T-helper 2 cell treated with Interferon-gamma antibody and Interleukin-4, amounts not matched to agents 5 μg/mL and 100 μg/mL, for 36 hours (primary cell): ENCODE measurements at regions not wholly inside any gene's neighbourhood (a gene's known extent, or its start where the extent isn't known, plus 50 kb on each side); places are given as distances from the start of the nearest gene placed in this dataset.
"Not testable (repeated sequence)": the region's sequence is repeated elsewhere in the genome, so short reads cannot be mapped to it uniquely, and the experiment has no call there.

Source experiments
- DNase-seq: peaks from one replicate; pipeline ENCODE4 v3.0.0; 2021; ENCODE audit warnings: low spot score
- H3K27ac Mint-ChIP-seq: one replicate; pipeline ENCODE4 v1.8.0; 2021; ENCODE audit warnings: mild to moderate bottlenecking, mixed read lengths
- H3K27me3 Mint-ChIP-seq: one replicate; pipeline ENCODE4 v1.8.0; 2021; ENCODE audit warnings: low read depth, mixed read lengths
- H3K36me3 Mint-ChIP-seq: one replicate; pipeline ENCODE4 v1.8.0; 2021; ENCODE audit warnings: low read depth, mixed read lengths
- H3K4me1 Mint-ChIP-seq: one replicate; pipeline ENCODE4 v1.8.0; 2021; ENCODE audit warnings: low read depth, mixed read lengths
- H3K4me3 Mint-ChIP-seq: one replicate; pipeline ENCODE4 v1.8.0; 2022; ENCODE audit warnings: mild to moderate bottlenecking, moderate library complexity, mixed read lengths
- H3K9me3 Mint-ChIP-seq: one replicate; pipeline ENCODE4 v1.8.0; 2021; ENCODE audit warnings: mixed read lengths

- Mint-ChIP-seq H3K4me1 (peaks cover 8% of the 10 kb centered on the region), H3K36me3 (no peaks in the 10 kb centered on the region), H3K27ac (no peak overlapping the region), H3K27me3 (peaks cover 16% of the 10 kb centered on the region), H3K4me3 (no peak overlapping the region), H3K9me3 (no peaks in the 10 kb centered on the region)
- DNase-seq, result no peak
Measured at GRCh38 chr2:60352491-60353405, 200.7 kb downstream of the BCL11A start.

GRCh38 chr2:60351802-60352201 lies 201.7 kb downstream of the BCL11A start:
- no peaks in the 10 kb centered on the region for H3K9me3 Mint-ChIP-seq
- no peak overlapping the region for H3K4me3 Mint-ChIP-seq
- no peaks in the 10 kb centered on the region for H3K36me3 Mint-ChIP-seq
- H3K27me3 Mint-ChIP-seq, result peaks cover 17% of the 10 kb centered on the region
- peaks cover 8% of the 10 kb centered on the region for H3K4me1 Mint-ChIP-seq
- no peak for DNase-seq
- no peak overlapping the region for H3K27ac Mint-ChIP-seq

GRCh38 chr2:60351321-60351720 lies 202.1 kb downstream of the BCL11A start:
- Mint-ChIP-seq H3K4me3 (no peak overlapping the region), H3K4me1 (peaks cover 6% of the 10 kb centered on the region), H3K36me3 (no peaks in the 10 kb centered on the region), H3K9me3 (no peaks in the 10 kb centered on the region), H3K27me3 (peaks cover 15% of the 10 kb centered on the region), H3K27ac (no peak overlapping the region)
- DNase-seq, result no peak

- Mint-ChIP-seq H3K36me3 (no peaks in the 10 kb centered on the region), H3K4me3 (no peak overlapping the region), H3K27me3 (peaks cover 16% of the 10 kb centered on the region), H3K9me3 (no peaks in the 10 kb centered on the region), H3K4me1 (peaks cover 2% of the 10 kb centered on the region), H3K27ac (no peak overlapping the region)
- no peak for DNase-seq
Measured at GRCh38 chr2:60350791-60351190, 202.7 kb downstream of the BCL11A start.

- H3K36me3 Mint-ChIP-seq, result no peaks in the 10 kb centered on the region
- H3K27me3 Mint-ChIP-seq, result peaks cover 20% of the 10 kb centered on the region
- H3K9me3 Mint-ChIP-seq, result no peaks in the 10 kb centered on the region
- no peak overlapping the region for H3K4me3 Mint-ChIP-seq
- no peak overlapping the region for H3K27ac Mint-ChIP-seq
- no peak for DNase-seq
- H3K4me1 Mint-ChIP-seq, result no peaks in the 10 kb centered on the region
Measured at GRCh38 chr2:60347781-60348180, 205.7 kb downstream of the BCL11A start.

- H3K4me1 Mint-ChIP-seq, DNase-seq, H3K27ac Mint-ChIP-seq, H3K9me3 Mint-ChIP-seq, H3K4me3 Mint-ChIP-seq, H3K27me3 Mint-ChIP-seq, H3K36me3 Mint-ChIP-seq: not testable (repeated sequence)
Measured at GRCh38 chr2:60342491-60342890, 211.0 kb downstream of the BCL11A start.

GRCh38 chr2:60341151-60341550 lies 212.3 kb downstream of the BCL11A start:
- H3K27ac Mint-ChIP-seq, result no peak overlapping the region
- no peaks in the 10 kb centered on the region for H3K4me1 Mint-ChIP-seq
- H3K36me3 Mint-ChIP-seq, result no peaks in the 10 kb centered on the region
- H3K4me3 Mint-ChIP-seq, result no peak overlapping the region
- peaks cover 11% of the 10 kb centered on the region for H3K27me3 Mint-ChIP-seq
- DNase-seq, result no peak
- H3K9me3 Mint-ChIP-seq, result no peaks in the 10 kb centered on the region

GRCh38 chr2:60339286-60339685 lies 214.2 kb downstream of the BCL11A start:
- Mint-ChIP-seq H3K27ac (no peak overlapping the region), H3K4me1 (no peaks in the 10 kb centered on the region), H3K9me3 (no peaks in the 10 kb centered on the region), H3K27me3 (peaks cover 2% of the 10 kb centered on the region), H3K36me3 (no peaks in the 10 kb centered on the region), H3K4me3 (no peak overlapping the region)
- no peak for DNase-seq

GRCh38 chr2:60337142-60337497 lies 216.3 kb downstream of the BCL11A start:
- H3K4me1 Mint-ChIP-seq, result no peaks in the 10 kb centered on the region
- DNase-seq, result no peak
- no peak overlapping the region for H3K4me3 Mint-ChIP-seq
- peaks cover 2% of the 10 kb centered on the region for H3K27me3 Mint-ChIP-seq
- H3K9me3 Mint-ChIP-seq, result no peaks in the 10 kb centered on the region
- no peak overlapping the region for H3K27ac Mint-ChIP-seq
- no peaks in the 10 kb centered on the region for H3K36me3 Mint-ChIP-seq

GRCh38 chr2:60336442-60337141 lies 216.9 kb downstream of the BCL11A start:
- no peak overlapping the region for H3K27ac Mint-ChIP-seq
- H3K4me3 Mint-ChIP-seq, result no peak overlapping the region
- DNase-seq, result no peak
- H3K9me3 Mint-ChIP-seq, result no peaks in the 10 kb centered on the region
- H3K4me1 Mint-ChIP-seq, result no peaks in the 10 kb centered on the region
- peaks cover 2% of the 10 kb centered on the region for H3K27me3 Mint-ChIP-seq
- no peaks in the 10 kb centered on the region for H3K36me3 Mint-ChIP-seq

- Mint-ChIP-seq H3K4me1 (no peaks in the 10 kb centered on the region), H3K9me3 (no peaks in the 10 kb centered on the region), H3K4me3 (no peak overlapping the region), H3K27me3 (peaks cover 6% of the 10 kb centered on the region), H3K27ac (no peak overlapping the region), H3K36me3 (no peaks in the 10 kb centered on the region)
- DNase-seq, result no peak
Measured at GRCh38 chr2:60335533-60336237, 217.8 kb downstream of the BCL11A start.

GRCh38 chr2:60334610-60335009 lies 218.8 kb downstream of the BCL11A start:
- Mint-ChIP-seq H3K9me3 (no peaks in the 10 kb centered on the region), H3K4me1 (no peaks in the 10 kb centered on the region)
- no peak for DNase-seq

GRCh38 chr2:60333264-60333663 lies 220.2 kb downstream of the BCL11A start:
- Mint-ChIP-seq H3K9me3 (no peaks in the 10 kb centered on the region), H3K4me3 (no peak overlapping the region), H3K4me1 (no peaks in the 10 kb centered on the region), H3K27ac (no peak overlapping the region), H3K36me3 (no peaks in the 10 kb centered on the region), H3K27me3 (peaks cover 6% of the 10 kb centered on the region)
- no peak for DNase-seq

More at GRCh38 chr2:60334610-60335009, 218.8 kb downstream of the BCL11A start:
- Mint-ChIP-seq H3K36me3 (no peaks in the 10 kb centered on the region), H3K4me3 (no peak overlapping the region), H3K27ac (no peak overlapping the region), H3K27me3 (peaks cover 6% of the 10 kb centered on the region)
